Right lobe of liver (tissue), 4 donors: ENCODE measurements at regions not wholly inside any gene's neighbourhood (a gene's known extent, or its start where the extent isn't known, plus 50 kb on each side); places are given as distances from the start of the nearest gene placed in this dataset.
"Not testable (repeated sequence)": the region's sequence is repeated elsewhere in the genome, so short reads cannot be mapped to it uniquely, and the experiment has no call there.

Experiments
- CTCF ChIP-seq, 4 donors: fragments of 200-600 bp in 3 of 4; fragments of 450-650 bp in 1 of 4; IDR thresholded peaks; one replicate each; pipeline versions ENCODE4 v1.5.1 to v1.8.0; 2016 to 2022; ENCODE audit warnings: antibody characterized with exemption in 4 of 4, mild to moderate bottlenecking in 2 of 4
- POLR2A ChIP-seq: fragments of 450-650 bp; IDR thresholded peaks from one replicate; pipeline ENCODE4 v1.6.1; 2017; ENCODE audit warnings: antibody characterized with exemption, mild to moderate bottlenecking
- donor health status: DM: no; HTN: no; CAD: no.
- donor health status: DM: no; HTN: no; CAD: no.
- donor health status: DM: no; HTN: yes; CAD: no.

- not testable (repeated sequence) for TF ChIP-seq CTCF (IDR thresholded peaks at IDR 0.05); POLR2A
Observed at GRCh38 chr12:13391375-13391774, 194.8 kb downstream of the EMP1 start.
